ENCODE measurements at regions not wholly inside any gene's neighbourhood (a gene's known extent, or its start where the extent isn't known, plus 50 kb on each side); places are given as distances from the start of the nearest gene placed in this dataset.
A peak's percentile ranks its signal among the peaks of the same experiment; 100 is the strongest.

DNA sequence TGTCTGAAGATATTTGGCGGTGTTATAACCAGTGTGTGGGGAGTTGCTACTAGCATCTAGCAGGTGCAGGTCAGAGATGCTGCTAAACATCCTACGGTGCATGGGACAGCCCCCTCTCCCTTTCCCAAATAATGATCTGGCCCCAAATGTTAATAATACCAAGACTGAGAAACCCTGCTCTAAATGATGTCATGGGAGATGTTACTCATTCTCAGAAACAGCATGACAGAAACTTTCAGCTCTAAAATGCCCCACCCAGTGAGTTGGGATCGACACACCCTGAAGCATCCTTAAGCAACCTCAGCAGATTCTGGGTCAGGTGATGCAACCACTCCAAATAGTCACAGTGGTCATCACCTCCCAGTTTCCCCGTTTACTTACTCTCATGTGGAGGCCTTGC is 108.8 kb upstream of the MPP7 start (continued):
- TF ChIP-seq, protein P1, sequence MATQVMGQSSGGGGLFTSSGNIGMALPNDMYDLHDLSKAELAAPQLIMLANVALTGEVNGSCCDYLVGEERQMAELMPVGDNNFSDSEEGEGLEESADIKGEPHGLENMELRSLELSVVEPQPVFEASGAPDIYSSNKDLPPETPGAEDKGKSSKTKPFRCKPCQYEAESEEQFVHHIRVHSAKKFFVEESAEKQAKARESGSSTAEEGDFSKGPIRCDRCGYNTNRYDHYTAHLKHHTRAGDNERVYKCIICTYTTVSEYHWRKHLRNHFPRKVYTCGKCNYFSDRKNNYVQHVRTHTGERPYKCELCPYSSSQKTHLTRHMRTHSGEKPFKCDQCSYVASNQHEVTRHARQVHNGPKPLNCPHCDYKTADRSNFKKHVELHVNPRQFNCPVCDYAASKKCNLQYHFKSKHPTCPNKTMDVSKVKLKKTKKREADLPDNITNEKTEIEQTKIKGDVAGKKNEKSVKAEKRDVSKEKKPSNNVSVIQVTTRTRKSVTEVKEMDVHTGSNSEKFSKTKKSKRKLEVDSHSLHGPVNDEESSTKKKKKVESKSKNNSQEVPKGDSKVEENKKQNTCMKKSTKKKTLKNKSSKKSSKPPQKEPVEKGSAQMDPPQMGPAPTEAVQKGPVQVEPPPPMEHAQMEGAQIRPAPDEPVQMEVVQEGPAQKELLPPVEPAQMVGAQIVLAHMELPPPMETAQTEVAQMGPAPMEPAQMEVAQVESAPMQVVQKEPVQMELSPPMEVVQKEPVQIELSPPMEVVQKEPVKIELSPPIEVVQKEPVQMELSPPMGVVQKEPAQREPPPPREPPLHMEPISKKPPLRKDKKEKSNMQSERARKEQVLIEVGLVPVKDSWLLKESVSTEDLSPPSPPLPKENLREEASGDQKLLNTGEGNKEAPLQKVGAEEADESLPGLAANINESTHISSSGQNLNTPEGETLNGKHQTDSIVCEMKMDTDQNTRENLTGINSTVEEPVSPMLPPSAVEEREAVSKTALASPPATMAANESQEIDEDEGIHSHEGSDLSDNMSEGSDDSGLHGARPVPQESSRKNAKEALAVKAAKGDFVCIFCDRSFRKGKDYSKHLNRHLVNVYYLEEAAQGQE (IDR thresholded peaks at IDR 0.05; ENCODE audit: low read depth, low read length) = no peak
- TF ChIP-seq, protein P2, sequence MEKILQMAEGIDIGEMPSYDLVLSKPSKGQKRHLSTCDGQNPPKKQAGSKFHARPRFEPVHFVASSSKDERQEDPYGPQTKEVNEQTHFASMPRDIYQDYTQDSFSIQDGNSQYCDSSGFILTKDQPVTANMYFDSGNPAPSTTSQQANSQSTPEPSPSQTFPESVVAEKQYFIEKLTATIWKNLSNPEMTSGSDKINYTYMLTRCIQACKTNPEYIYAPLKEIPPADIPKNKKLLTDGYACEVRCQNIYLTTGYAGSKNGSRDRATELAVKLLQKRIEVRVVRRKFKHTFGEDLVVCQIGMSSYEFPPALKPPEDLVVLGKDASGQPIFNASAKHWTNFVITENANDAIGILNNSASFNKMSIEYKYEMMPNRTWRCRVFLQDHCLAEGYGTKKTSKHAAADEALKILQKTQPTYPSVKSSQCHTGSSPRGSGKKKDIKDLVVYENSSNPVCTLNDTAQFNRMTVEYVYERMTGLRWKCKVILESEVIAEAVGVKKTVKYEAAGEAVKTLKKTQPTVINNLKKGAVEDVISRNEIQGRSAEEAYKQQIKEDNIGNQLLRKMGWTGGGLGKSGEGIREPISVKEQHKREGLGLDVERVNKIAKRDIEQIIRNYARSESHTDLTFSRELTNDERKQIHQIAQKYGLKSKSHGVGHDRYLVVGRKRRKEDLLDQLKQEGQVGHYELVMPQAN (conservative IDR thresholded peaks at IDR 0.05) = no peak
- TF ChIP-seq MEF2B (IDR thresholded peaks at IDR 0.05; ENCODE audit: partially characterized antibody, poor library complexity, severe bottlenecking) (no peak), PAX5 (IDR thresholded peaks at IDR 0.05; ENCODE audit: borderline replicate concordance, low read depth, low read length) (no peak), BCL11A (IDR thresholded peaks at IDR 0.05; ENCODE audit: low read depth, low read length) (peak; percentile 57; the same call in 1 of the 2 replicates), MYB (IDR thresholded peaks at IDR 0.05; ENCODE audit: borderline replicate concordance, low read depth, low read length) (no peak), NFYB (IDR thresholded peaks at IDR 0.05; ENCODE audit: insufficient read depth, low read depth, low read length) (no peak), TARDBP (IDR thresholded peaks at IDR 0.05; ENCODE audit: borderline replicate concordance) (no peak), NFYA (IDR thresholded peaks at IDR 0.05; ENCODE audit: borderline replicate concordance, low read depth, low read length) (no peak), SIN3A (IDR thresholded peaks at IDR 0.05; ENCODE audit: low read depth, low read length) (no peak), SREBF1 (IDR thresholded peaks at IDR 0.05; ENCODE audit: low read length) (no peak), CBX5 (IDR thresholded peaks at IDR 0.05; ENCODE audit: low read depth) (no peak), ESRRA (IDR thresholded peaks at IDR 0.05; ENCODE audit: low read length) (no peak)
- TF ChIP-seq, protein P3, sequence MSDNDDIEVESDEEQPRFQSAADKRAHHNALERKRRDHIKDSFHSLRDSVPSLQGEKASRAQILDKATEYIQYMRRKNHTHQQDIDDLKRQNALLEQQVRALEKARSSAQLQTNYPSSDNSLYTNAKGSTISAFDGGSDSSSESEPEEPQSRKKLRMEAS (IDR thresholded peaks at IDR 0.05; ENCODE audit: low read depth, low read length) = no peak
- TF ChIP-seq, protein P4, sequence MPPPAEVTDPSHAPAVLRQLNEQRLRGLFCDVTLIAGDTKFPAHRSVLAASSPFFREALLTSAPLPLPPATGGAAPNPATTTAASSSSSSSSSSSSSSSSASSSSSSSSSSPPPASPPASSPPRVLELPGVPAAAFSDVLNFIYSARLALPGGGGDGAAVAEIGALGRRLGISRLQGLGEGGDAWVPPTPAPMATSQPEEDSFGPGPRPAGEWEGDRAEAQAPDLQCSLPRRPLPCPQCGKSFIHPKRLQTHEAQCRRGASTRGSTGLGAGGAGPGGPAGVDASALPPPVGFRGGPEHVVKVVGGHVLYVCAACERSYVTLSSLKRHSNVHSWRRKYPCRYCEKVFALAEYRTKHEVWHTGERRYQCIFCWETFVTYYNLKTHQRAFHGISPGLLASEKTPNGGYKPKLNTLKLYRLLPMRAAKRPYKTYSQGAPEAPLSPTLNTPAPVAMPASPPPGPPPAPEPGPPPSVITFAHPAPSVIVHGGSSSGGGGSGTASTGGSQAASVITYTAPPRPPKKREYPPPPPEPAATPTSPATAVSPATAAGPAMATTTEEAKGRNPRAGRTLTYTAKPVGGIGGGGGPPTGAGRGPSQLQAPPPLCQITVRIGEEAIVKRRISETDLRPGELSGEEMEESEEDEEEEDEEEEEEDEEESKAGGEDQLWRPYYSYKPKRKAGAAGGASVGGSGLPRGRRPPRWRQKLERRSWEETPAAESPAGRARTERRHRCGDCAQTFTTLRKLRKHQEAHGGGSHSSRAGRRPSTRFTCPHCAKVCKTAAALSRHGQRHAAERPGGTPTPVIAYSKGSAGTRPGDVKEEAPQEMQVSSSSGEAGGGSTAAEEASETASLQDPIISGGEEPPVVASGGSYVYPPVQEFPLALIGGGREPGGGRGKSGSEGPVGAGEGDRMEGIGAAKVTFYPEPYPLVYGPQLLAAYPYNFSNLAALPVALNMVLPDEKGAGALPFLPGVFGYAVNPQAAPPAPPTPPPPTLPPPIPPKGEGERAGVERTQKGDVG (CRISPR knock-in tag; IDR thresholded peaks at IDR 0.05) = no peak
- TF ChIP-seq, protein P5, sequence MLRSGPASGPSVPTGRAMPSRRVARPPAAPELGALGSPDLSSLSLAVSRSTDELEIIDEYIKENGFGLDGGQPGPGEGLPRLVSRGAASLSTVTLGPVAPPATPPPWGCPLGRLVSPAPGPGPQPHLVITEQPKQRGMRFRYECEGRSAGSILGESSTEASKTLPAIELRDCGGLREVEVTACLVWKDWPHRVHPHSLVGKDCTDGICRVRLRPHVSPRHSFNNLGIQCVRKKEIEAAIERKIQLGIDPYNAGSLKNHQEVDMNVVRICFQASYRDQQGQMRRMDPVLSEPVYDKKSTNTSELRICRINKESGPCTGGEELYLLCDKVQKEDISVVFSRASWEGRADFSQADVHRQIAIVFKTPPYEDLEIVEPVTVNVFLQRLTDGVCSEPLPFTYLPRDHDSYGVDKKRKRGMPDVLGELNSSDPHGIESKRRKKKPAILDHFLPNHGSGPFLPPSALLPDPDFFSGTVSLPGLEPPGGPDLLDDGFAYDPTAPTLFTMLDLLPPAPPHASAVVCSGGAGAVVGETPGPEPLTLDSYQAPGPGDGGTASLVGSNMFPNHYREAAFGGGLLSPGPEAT (IDR thresholded peaks at IDR 0.05; ENCODE audit: low read depth) = no peak

Data from GM12878 (cell line).